Activated naive CD4-positive, alpha-beta T cell (primary cell): ENCODE measurements at regions not wholly inside any gene's neighbourhood (a gene's known extent, or its start where the extent isn't known, plus 50 kb on each side); places are given as distances from the start of the nearest gene placed in this dataset.
"Not testable (repeated sequence)": the region's sequence is repeated elsewhere in the genome, so short reads cannot be mapped to it uniquely, and the experiment has no call there.

Source experiments
- DNase-seq, 4 experiments: peaks; one replicate each; lab custom pipeline; 2025; lab: John Stamatoyannopoulos, UW

DNA sequence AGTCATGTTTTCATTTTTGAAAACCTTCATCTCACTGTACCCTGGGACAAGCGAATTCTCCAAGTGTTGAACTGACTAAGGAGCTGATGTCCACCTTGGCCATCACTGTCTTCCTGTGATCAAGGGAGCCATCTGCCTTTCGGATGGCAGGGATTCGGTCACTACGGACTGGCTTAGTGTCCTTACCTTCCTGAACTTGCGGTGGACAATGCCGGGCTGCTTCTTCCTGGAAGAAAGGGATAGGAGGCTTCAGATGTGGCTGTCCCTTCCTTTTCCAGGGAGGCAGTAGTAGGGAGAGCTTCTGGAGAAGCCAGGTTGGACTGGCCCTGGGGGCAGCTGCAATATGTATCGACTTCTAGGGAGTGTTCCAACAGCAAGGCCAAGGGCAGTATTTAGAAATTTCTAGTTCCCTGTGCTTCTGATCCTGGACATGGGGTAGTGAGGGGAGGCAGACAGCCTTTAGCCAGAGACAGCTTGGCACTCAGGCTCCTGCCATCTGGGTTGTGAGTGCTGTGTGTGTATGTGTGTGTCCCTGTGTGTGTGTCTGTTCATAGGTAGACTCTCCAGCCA lies 114.6 kb downstream of the IER5 start:
- no peak for DNase-seq

- no peak for DNase-seq
Observed at GRCh38 chr1:181204530-181204929, 116.0 kb downstream of the IER5 start.

GRCh38 chr1:181205901-181206300 lies 117.4 kb downstream of the IER5 start:
- DNase-seq, result no peak

GRCh38 chr1:181206513-181206912 lies 118.0 kb downstream of the IER5 start:
- no peak for DNase-seq

GRCh38 chr1:181206979-181207790 lies 118.7 kb downstream of the IER5 start:
- DNase-seq, result no peak

DNA sequence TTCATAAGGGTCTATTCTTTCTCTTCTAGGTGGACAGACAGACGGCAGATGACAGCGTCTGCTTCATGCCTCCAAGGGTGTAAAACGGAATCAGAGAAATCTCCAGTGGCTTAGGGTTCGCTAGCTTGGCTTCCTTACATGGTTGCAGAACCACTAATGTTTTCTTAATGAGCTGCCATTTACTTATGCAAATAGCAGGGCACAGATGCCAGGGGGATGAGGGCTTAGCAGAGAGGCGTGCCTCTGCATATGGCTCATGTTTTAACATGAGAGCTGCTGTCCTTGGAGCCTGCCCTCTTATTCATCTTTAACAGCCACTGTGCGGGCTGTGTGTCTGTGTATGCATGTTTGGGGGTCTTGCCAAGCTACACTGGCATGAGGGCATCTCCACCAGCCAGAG lies 119.6 kb downstream of the IER5 start:
- DNase-seq, result no peak

- DNase-seq, result no peak
Observed at GRCh38 chr1:181208967-181209366, 120.5 kb downstream of the IER5 start.

DNA sequence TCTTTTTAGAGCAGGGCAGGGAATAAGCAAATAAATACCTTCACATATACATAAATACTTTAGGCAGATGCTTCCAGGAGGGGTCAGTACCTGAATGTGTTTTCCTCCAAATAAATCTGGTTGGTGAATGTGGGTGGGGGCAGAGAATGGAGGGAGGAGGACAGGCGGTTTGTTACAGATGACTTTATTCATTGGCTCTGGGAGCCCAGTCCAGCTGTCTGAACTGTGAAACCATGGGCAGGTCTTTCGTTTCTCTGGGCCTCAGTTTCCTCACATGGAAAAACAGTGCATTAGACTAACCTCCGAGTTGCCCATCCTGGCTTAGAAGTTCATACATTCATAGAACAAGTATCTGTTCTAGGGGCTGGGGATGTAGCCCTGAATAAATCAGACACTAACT lies 124.6 kb downstream of the IER5 start:
- no peak for DNase-seq

DNA sequence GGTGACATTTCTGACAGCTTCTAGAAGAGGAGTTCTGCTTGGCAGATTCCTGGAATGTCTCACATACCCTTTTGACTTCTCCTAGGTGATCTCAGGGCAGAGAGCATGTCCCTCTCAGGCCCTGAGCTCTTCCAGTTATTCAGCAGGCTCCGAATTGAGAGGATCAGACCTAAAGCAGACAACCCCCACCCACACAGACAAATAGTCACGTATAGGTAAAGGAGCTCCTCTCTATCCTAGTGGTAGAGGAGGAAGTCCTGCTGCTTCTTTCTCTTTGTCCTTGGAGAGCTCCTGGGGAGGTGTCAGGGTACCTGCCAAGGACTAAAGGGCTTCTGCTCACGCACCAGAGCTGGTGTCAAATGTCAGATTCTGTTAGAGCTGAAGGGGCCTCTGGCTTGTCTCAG lies 128.1 kb downstream of the IER5 start:
- DNase-seq, result no peak

DNA sequence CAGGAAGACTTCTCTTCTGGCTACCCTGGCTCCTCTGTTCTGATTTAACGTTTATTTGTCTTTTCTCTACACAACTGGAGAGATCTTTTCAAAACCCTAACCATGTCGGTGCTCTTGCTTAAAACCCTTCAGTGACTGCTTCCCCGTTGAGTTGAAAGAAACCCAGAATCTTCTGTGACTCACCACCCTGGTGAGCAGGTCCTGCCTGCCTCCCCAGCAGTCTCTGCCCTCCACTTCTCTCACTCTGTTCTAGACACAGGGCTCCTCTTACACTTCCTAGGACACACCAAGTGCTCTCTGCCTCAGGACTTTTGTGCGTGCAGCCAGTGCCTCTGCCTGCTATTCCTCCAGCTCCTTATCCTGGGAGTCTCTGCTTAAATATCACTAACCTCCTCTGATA lies 131.4 kb downstream of the IER5 start:
- DNase-seq, result no peak

GRCh38 chr1:181221078-181221477 lies 132.6 kb downstream of the IER5 start:
- DNase-seq, result no peak

DNA sequence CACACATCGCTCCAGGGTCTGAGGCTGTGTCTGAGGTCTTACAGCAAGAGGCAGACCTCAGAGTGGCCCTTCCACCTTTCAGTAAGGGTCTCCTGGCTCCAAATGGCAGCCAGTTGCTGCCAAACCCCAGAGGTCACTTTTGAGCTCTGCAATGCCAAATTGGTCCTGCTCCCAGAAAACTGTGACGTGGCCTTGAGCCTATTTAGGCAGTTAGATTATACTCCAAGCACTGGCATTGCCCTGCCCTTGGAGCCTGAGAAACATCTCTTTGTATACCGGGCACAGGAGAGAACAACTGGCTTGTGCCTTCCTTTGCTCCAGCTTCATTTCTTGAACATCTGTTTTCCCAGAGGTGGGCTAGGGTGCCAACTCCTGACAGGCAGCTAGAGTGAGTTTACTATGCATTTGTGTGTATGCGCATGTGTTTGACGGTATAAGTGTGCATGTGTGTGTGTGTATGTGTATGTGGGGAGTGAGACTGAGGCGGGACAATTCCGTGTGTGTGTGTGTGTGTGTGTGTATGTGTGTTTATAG lies 134.5 kb downstream of the IER5 start:
- DNase-seq, result no peak

GRCh38 chr1:181226728-181227127 lies 138.2 kb downstream of the IER5 start:
- not testable (repeated sequence) for DNase-seq

DNA sequence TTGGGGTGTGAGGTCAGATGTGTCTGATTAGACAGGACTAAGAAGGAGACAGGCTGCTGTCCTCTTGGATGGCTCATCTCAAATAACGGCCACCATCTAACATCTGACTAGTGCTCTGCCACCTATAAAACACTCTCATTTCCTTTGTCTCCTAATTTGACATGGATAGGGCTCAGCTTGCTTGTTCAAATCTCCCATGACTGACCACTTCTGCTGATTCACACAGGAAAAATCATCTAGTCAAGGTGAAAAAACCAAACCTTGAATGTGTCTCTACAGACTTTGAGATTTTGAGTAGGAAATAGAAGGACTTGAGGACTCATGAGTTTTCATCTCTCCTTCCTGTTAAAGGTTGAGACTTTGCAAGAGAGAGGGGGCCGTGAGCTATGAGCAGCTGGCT lies 150.6 kb downstream of the IER5 start:
- no peak for DNase-seq

GRCh38 chr1:181246320-181246719 lies 157.8 kb downstream of the IER5 start:
- DNase-seq, result not testable (repeated sequence)

- DNase-seq, result not testable (repeated sequence)
Observed at GRCh38 chr1:181248361-181248760, 159.9 kb downstream of the IER5 start.

DNA sequence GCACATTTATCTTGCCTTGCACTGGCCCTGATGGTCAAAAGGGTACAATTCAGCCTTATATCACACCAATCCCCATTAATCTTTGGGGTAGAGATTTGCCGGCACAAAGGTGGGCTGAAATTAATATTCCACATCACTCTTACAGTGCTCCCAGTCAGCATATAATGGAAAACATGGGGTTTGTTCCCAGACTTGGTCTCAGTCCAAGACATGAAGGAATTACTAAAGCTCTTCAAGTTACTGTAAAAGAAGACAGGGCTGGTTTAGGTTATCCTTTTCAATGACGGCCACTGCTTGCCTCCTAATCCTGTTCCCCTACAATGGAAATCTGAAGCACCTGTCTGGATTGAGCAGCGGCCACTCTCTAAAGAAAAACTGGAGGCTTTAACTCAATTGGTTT lies 160.7 kb downstream of the IER5 start:
- DNase-seq, result no peak

DNA sequence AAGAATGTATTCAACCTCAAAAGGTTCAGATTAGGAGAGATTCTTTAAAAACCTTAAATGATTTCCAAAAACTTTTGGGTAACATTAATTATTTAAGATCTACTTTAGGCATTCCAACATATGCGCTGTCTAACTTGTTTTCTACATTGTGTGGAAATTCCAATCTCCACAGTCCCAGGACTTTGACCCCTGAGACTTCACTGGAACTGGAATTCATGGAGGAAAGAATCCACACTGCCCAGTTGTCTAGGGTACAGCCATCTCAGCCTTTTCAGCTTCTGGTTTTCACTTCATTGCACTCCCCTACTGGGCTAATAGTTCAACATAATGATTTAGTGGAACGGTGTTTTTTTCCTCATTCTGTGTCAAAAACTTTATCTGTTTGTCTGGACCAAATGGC lies 161.5 kb downstream of the IER5 start:
- DNase-seq, result no peak

DNA sequence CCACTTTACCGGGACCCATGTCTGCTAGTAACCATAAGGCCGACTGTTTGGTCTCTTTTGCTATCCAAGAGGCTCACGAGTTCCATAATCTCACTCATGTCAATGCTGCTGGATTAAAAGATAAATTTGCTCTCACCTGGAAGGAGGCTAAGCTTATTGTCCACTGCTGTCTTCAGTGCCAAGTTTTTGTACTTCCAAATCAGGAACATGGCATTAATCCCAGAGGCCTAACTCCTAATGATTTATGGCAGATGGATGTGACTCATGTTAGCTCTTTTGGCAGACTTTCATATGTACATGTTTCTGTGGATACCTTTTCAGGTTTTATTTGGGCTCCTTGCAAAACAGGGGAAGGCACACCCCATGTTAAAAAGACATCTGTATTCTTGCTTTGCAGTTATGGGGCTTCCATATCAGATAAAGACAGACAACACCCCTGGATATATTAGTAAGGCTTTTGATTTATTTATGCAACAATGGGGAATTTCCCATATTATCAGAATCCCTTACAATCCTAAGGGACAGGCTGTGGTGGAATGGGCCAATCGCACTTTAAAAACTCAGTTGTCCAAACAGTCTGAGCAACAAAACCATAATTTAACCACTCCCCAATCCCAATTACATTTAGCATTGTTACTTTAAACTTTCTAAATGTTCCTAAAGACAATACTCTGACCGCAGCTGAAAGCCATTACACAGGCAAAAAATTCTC lies 162.7 kb downstream of the IER5 start:
- no peak for DNase-seq

DNA sequence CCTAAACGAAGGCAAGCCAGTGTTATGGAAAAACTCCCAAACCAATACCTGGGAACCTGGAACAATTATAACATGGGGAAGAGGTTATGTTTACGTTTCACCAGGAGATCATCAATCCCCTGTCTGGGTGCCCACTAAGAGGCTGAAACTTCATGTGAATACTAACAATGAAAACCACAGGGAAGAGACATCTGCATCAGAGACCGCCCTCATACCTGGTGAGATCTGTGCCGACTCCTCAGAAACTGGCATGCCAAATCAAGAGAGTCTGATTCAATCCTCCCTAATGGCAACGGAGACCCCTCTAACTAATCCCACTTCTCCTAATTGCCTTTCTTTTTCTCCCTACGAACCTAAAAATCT lies 163.2 kb downstream of the IER5 start:
- DNase-seq, result no peak

DNA sequence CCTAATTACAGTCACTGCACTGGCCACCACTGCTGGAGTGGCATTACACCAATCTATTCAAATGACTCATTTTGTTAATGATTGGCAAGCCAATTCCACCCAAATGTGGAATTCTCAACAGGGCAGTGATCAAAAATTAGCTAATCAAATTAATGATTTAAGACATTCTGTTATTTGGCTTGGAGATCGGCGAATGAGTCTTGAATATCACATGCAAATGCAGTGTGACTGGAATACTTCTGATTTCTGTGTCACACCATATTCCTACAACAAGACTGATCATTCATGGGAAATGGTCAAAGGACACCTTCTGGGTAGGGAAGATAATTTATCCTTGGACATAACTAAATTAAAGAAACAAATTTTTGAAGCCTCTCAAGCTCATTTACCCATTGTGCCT lies 165.1 kb downstream of the IER5 start:
- not testable (repeated sequence) for DNase-seq

DNA sequence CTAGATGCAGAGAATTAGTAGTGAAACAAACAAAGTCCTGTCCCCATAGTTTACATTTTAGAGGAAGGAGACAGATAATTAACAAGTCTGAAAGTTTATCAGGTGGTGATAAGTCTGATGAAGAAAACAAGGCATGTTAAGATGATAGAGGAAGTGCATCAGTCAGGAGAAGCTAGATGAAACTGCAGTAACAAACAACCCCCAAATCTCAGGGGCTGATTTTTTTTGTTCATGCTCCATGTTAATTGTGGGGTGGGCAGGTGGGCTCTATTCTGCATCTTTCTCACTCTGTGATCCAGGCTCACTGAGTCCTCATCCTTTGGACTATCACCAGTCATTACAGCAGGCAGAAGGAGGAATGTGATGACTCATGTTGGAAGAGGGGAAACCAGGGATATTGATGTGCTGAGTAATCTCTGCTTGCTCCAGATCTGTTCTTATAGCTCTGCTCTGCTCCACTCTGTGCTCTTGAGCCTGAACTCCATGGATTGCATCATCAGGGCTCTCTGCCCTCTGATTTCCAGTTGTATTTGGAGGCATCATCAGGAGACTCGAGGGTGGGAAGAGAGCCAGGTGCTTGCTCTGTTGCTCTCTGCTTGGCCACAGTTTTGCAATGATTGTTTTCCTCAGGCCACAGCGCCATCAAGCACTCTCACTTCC lies 166.9 kb downstream of the IER5 start:
- DNase-seq, result no peak

DNA sequence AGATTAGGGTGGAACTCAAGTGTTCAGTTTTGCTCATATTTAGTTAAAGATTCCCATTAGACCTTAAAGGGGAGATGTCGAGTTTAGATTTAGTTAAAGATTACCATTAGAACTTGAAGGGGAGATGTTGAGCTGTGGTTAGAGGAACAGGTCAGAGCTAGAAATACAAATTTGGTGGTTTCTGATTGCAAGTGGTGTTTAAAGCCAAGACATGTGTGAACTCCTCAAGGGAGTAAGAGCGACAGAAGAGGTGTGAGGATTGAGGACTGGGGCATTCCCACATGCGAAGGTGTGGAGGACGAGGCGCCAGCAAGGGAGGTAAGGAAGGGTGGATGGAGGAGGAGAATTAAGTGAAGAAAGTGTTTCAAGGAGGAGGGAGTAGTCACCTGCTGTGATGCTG lies 168.6 kb downstream of the IER5 start:
- DNase-seq, result no peak
